GM12878 (cell line): ENCODE measurements at regions not wholly inside any gene's neighbourhood (a gene's known extent, or its start where the extent isn't known, plus 50 kb on each side); places are given as distances from the start of the nearest gene placed in this dataset.

Experiments used
- CTCF ChIP-seq, 3 experiments: IDR thresholded peaks in 2 of 3; conservative IDR thresholded peaks in 1 of 3; 2 replicates each; pipeline ENCODE4 v1.5.1; 2011; ENCODE audit warnings: low read depth in 3 of 3, low read length in 3 of 3, mild to moderate bottlenecking in 3 of 3, control low read depth in 2 of 3, moderate library complexity in 2 of 3, inconsistent platforms in 1 of 3, mixed read lengths in 1 of 3; ENCODE audit not compliant: control insufficient read depth in 2 of 3, insufficient read depth in 1 of 3; ENCODE audit errors: extremely low read depth in 1 of 3
- ELK1 ChIP-seq: IDR thresholded peaks from 2 replicates; pipeline ENCODE4 v1.6.1; 2012; ENCODE audit warnings: low read depth, low read length, improper control_type of control experiment
- HDAC2 ChIP-seq: fragments of 200-600 bp; sonication (generic); IDR thresholded peaks from 2 replicates; pipeline ENCODE4 v1.6.1; 2017
- MAX ChIP-seq: IDR thresholded peaks from 2 replicates; pipeline ENCODE4 v1.6.1; 2012; ENCODE audit warnings: low read depth, low read length, improper control_type of control experiment
- MTA3 ChIP-seq: IDR thresholded peaks from 2 replicates; pipeline ENCODE4 v1.6.1; 2012; ENCODE audit warnings: low read length, inconsistent platforms, borderline replicate concordance
- RAD21 ChIP-seq: IDR thresholded peaks from 2 replicates; pipeline ENCODE4 v1.6.1; 2011; ENCODE audit warnings: mild to moderate bottlenecking, low read depth, low read length, moderate library complexity; ENCODE audit not compliant: insufficient read depth
- TAF1 ChIP-seq: IDR thresholded peaks from 2 replicates; pipeline ENCODE4 v1.6.1; 2011; ENCODE audit warnings: mild to moderate bottlenecking, low read depth, low read length, borderline replicate concordance
- USF2 ChIP-seq: IDR thresholded peaks from 2 replicates; pipeline ENCODE4 v1.6.1; 2011; ENCODE audit warnings: low read depth, low read length, improper control_type of control experiment, borderline replicate concordance

- TF ChIP-seq ELK1 (no peak), CTCF (IDR thresholded peaks at IDR 0.05 in 2 of 3, conservative IDR thresholded peaks at IDR 0.05 in 1 of 3; ENCODE audit: control insufficient read depth in 2 of 3, extremely low read depth in 1 of 3, insufficient read depth in 1 of 3, low read depth in 3 of 3, low read length in 3 of 3) (no peak), HDAC2 (no peak), MAX (no peak), MTA3 (no peak), USF2 (no peak), TAF1 (no peak), RAD21 (no peak)
These were observed 723.1 kb downstream of the TMEM182 start for GRCh38 chr2:103484906-103485305.
